GM18520 (cell line): ENCODE measurements at regions not wholly inside any gene's neighbourhood (a gene's known extent, or its start where the extent isn't known, plus 50 kb on each side); places are given as distances from the start of the nearest gene placed in this dataset.

Source experiments
- ATAC-seq: cut with Tn5 transposase; IDR thresholded peaks from one replicate; pipeline ENCODE4 v1.9.1; 2021; ENCODE audit not compliant: unreplicated experiment

GRCh38 chr13:82867284-82867683 is 1015.0 kb downstream of the SLITRK1 start:
- ATAC-seq = no peak

DNA sequence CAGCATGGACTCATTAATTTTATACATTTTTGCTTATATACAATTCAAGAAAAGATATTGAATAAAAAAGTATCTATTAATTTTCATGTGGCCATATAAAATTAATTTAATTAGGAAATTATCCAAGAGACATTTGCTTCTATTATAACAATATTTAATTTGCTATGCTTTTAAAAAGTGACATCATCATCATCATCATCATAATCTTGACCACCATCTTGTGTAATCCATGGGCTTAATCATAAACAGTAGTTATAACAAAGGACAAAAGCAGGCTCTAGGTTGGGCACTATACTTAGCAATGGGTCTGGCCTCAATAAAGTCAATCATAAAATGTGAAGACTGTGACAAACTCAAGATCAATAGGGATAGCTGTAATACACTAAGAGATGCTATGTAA is 1031.6 kb downstream of the SLITRK1 start:
- ATAC-seq = no peak

DNA sequence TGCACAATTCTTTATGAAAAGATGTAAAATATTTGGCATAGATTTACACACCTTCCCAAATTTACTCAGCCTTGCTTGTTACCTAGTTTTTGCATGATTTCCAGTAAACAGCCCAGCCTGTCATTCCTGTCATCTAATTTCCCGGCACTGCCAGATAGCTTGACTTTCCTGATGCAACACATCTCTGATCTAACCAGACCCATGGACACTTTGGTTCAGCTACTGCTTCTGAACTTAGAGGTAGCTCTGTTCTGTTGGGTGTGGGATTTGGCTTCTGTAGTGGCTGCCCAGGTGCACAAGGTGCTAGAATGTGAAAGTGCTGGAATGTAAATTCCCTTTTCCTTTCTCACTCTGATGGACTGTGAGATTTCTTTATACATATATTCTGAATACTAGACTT is 1033.5 kb downstream of the SLITRK1 start:
- no peak for ATAC-seq

DNA sequence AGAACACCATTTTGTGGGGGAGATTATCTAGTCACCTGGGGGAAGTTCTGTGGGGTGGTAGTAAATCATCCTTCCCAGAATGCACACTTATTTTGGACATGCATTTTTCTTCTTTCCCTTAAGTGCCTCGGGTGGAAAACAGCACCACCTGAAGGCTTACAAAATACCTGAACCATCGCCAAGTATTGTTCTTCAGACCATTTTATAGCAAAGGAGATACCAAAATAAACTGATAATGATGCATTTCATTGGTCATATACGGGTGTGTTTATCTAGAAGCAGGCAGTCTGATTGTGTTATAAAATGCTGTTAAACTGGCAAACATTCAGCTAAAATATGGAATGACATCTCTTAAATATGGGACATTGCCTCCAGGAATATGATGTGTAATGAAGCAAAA is 1034.7 kb downstream of the SLITRK1 start:
- ATAC-seq = no peak

DNA sequence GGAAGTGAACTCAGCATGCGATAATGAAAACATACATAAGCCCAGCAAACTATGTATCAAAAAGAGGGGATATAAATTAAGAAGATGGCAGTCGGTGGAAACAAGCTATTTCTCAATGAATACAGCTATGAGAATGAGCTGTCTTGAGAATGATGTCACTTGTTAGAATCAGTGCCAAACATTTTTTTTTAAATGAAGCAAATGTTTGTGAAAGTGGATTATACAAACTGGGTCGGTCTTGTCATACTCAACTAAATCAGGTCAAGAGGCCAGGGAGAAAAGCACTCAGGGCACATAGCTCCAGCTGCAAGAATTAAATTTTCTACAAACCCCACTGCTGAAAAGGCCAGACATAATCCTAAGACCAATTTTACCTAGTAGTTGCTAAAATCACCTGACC is 1048.4 kb downstream of the SLITRK1 start:
- no peak for ATAC-seq

GRCh38 chr13:82829040-82829439 is 1053.2 kb downstream of the SLITRK1 start:
- ATAC-seq = no peak

GRCh38 chr13:82827724-82828123 is 1054.5 kb downstream of the SLITRK1 start:
- ATAC-seq = no peak

DNA sequence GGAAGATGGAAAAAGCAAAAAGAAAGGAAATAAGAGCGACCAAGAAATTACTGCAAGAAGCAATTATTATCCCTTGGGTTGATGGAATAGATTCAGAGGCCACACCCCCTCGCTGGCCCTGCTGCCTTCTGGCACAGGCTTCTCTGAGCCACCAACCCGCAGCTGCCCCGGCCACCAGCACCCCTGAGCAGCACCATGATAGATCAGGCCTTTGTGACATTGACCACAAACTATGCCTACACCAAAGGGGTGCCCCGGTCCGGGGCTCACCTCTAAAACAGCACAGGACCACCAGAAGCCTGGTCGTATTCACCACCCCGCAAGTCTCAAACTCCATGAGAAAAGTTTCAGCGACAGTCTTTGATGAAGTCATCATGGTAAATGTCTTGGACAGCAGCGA is 1059.3 kb downstream of the SLITRK1 start:
- no peak for ATAC-seq

DNA sequence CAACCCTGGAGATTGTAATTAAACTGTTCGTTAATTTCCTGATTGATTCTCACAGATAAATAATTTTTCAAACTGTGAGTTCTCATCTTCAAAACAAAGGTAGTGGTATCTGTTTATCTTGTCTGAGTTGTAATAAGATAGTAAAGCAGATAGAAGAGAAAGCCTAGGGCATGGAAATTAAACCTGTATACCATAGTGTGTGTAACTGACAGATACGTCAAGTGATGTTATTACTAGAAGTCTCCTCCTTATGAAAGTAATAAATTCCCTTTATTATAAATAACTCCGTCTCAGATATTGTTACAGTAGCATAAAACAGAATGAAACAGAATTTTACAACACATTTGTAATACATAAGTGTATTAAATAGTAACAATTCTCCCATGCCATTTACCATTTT is 1065.1 kb downstream of the SLITRK1 start:
- no peak for ATAC-seq

GRCh38 chr13:82815791-82816190 is 1066.5 kb downstream of the SLITRK1 start:
- no peak for ATAC-seq

DNA sequence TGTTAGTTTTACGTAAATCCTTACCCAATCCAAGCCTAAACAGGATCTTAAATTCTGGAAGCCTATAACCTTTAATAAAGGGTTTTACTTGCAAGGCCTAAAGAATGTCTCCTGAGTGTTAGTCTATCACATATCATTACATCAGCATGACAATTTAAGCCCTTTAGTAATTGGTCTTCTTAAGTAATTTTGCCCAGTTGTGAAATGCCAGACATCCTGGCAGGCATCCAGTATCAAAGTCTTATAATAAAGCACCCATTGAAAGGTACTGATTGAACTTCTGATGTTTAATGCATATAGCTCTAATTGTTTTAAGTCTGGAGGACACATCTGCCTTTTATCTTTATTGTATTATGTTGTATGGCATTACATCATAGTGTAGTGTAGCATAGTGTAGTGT is 1078.9 kb downstream of the SLITRK1 start:
- no peak for ATAC-seq

- ATAC-seq = no peak
Measured at GRCh38 chr13:82802528-82802927, 1079.7 kb downstream of the SLITRK1 start.

DNA sequence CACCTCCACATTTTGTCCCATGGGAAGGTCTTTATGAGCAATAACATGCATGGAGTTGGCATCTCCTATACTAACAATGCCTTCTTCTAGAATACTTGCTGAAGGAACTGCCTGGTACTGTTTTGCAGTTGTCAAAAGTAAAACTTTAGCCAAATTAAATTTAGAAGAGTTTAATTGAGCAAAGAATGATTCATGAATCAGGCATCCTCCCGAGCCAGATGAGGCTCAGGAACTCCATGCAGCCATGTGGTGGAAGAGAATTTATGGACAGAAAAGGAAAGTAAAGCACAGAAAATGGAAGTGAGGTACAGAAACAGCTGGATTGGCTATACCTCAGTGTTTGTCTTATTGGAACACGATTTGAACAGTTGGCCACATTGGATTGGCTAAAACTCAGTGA is 1081.9 kb downstream of the SLITRK1 start:
- ATAC-seq = no peak

DNA sequence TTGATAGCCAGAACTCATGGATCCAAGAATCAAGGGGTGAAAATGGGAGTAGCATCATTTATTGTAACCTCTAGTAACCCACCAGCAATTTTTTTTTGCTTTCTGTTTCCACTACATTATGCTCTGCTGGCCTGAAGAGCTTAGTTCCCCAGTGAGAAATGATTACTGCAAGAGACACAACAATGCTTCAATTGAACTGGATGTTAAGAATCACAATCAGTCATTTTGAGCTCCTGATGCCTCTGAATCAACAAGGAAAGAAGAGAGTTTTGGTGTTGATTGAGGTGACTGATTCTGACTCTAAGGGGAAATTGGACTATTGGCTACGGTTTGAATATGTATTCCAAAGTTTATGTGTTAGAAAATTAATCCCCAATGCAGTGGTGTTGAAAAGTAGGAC is 1084.4 kb downstream of the SLITRK1 start:
- no peak for ATAC-seq

DNA sequence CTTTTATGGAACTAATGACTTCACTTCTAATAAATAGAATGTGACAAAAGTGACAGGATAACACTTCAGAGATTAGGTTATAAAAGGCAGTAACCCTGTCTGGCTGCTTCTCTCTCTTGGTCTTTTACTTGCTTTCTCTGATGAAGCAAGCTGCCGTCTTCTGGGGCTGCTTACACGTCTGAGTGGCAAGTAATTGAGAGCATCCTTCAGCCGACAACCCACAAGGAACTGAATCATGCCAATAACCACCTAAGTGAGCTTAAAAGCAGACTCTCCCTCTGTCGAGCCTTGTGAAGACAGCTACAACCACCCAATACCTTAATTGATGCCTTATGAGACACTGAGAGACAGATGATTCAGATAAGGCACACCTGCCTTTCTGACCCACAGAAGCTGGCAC is 1091.2 kb downstream of the SLITRK1 start:
- no peak for ATAC-seq

- no peak for ATAC-seq
Measured at GRCh38 chr13:82772816-82773215, 1109.5 kb downstream of the SLITRK1 start.

GRCh38 chr13:82766732-82767321 is 1115.4 kb downstream of the SLITRK1 start:
- no peak for ATAC-seq

GRCh38 chr13:82758044-82758443 is 1124.2 kb downstream of the SLITRK1 start:
- no peak for ATAC-seq

- no peak for ATAC-seq
Measured at GRCh38 chr13:82751206-82751605, 1131.1 kb downstream of the SLITRK1 start.

- ATAC-seq = no peak
Measured at GRCh38 chr13:82749551-82749950, 1132.7 kb downstream of the SLITRK1 start.

GRCh38 chr13:82747958-82748357 is 1134.3 kb downstream of the SLITRK1 start:
- ATAC-seq = no peak

- no peak for ATAC-seq
Measured at GRCh38 chr13:82747291-82747690, 1135.0 kb downstream of the SLITRK1 start.

- no peak for ATAC-seq
Measured at GRCh38 chr13:82740442-82740841, 1141.8 kb downstream of the SLITRK1 start.

GRCh38 chr13:82739881-82740280 is 1142.4 kb downstream of the SLITRK1 start:
- no peak for ATAC-seq
